ENCODE measurements at regions not wholly inside any gene's neighbourhood (a gene's known extent, or its start where the extent isn't known, plus 50 kb on each side); places are given as distances from the start of the nearest gene placed in this dataset.

- H3K9me3 ChIP-seq (ENCODE audit: insufficient read depth in 2 of 2, low read depth in 1 of 2, low read length in 1 of 2) = no peaks in the 10 kb centered on the region
- ChIA-PET POLR2A (ENCODE audit: partially characterized antibody) (no interaction called here), CTCF (ENCODE audit: partially characterized antibody) (no interaction called here)
- H3K56ac ChIP-seq (replicated peaks; ENCODE audit: insufficient read length, low read depth, low read length) = no peak overlapping the region
- H3K27ac ChIP-seq (ENCODE audit: low read depth, low read length) = no peak overlapping the region
- no peak overlapping the region for H2BK5ac ChIP-seq (ENCODE audit: low read depth, low read length)
- H2BK20ac ChIP-seq (ENCODE audit: low read length) = no peak overlapping the region
- H3K27me3 ChIP-seq (replicated peaks in 1 of 4; ENCODE audit: control insufficient read depth in 3 of 4, extremely low read depth in 1 of 4, insufficient read depth in 3 of 4, low read length in 3 of 4) = no peaks in the 10 kb centered on the region
- no peak overlapping the region for H2BK12ac ChIP-seq (ENCODE audit: low read depth, low read length)
- no peak overlapping the region for H3K4ac ChIP-seq (replicated peaks; ENCODE audit: insufficient read length, low read depth, low read length)
- no peak overlapping the region for H4K5ac ChIP-seq (ENCODE audit: insufficient read length, low read depth, low read length)
- H4K91ac ChIP-seq (replicated peaks; ENCODE audit: insufficient read length, low read length) = no peak overlapping the region
- no peak overlapping the region for H3K14ac ChIP-seq (ENCODE audit: insufficient read length)
- no peak overlapping the region for H3K9ac ChIP-seq (replicated peaks in 1 of 4; ENCODE audit: extremely low read depth in 1 of 4, low read depth in 3 of 4, low read length in 3 of 4)
- H2AK5ac ChIP-seq (ENCODE audit: low read depth, low read length) = no peak overlapping the region
- WGBS, 2 experiments (ENCODE audit: extremely low coverage in 1 of 2, insufficient coverage in 1 of 2, insufficient read length in 1 of 2, insufficient replicate concordance in 2 of 2, low coverage in 1 of 2, low lambda C conversion rate in 2 of 2, missing lambda C conversion rate in 1 of 2) = 97% methylated on average over 2 of the region's 2 CpGs; no CpG with 5 or more reads in 1 of the 2 experiments
- no peak overlapping the region for H2AFZ ChIP-seq (ENCODE audit: low read length)
- no peaks in the 10 kb centered on the region for H3K36me3 ChIP-seq (ENCODE audit: control insufficient read depth in 2 of 4, insufficient read depth in 4 of 4, low read length in 3 of 4)
- H3K4me2 ChIP-seq (ENCODE audit: insufficient read depth in 1 of 2, low read depth in 2 of 2, low read length in 2 of 2) = no peak overlapping the region
- H2BK120ac ChIP-seq (replicated peaks; ENCODE audit: low read depth, low read length) = no peak overlapping the region
- H3K79me1 ChIP-seq (ENCODE audit: low read depth, low read length) = no peaks in the 10 kb centered on the region
- H3K79me2 ChIP-seq (ENCODE audit: control insufficient read depth in 1 of 2, insufficient read depth in 2 of 2, low read length in 2 of 2) = no peaks in the 10 kb centered on the region
- FAIRE-seq (no peak), DNase-seq (ENCODE audit: low read depth in 1 of 2, low spot score in 2 of 2) (no peak)
- no peak overlapping the region for H4K8ac ChIP-seq (ENCODE audit: extremely low read depth, insufficient read depth, low read length)
- no peak overlapping the region for H3K4me3 ChIP-seq (ENCODE audit: extremely low read depth in 1 of 4, insufficient read depth in 2 of 4, low read depth in 3 of 4, low read length in 4 of 4)
- no peak overlapping the region for H3K18ac ChIP-seq (ENCODE audit: extremely low read depth, low read length)
- no peaks in the 10 kb centered on the region for H3K23me2 ChIP-seq (ENCODE audit: low read depth, low read length)
- no peak overlapping the region for H3K23ac ChIP-seq (ENCODE audit: insufficient read length)
- no peaks in the 10 kb centered on the region for H3K4me1 ChIP-seq (replicated peaks in 1 of 4; ENCODE audit: control insufficient read depth in 3 of 4, insufficient read depth in 4 of 4, low read length in 3 of 4)
- no peaks in the 10 kb centered on the region for H4K20me1 ChIP-seq (replicated peaks in 1 of 2; ENCODE audit: control insufficient read depth in 1 of 2, insufficient read depth in 2 of 2, low read length in 2 of 2)
- no peak overlapping the region for H2BK15ac ChIP-seq (ENCODE audit: low read length)
- TF ChIP-seq CREB1 (IDR thresholded peaks at IDR 0.05) = no peak
- TF ChIP-seq SP2 (IDR thresholded peaks at IDR 0.05; ENCODE audit: low read length) = no peak
- no peak for TF ChIP-seq SUZ12 (IDR thresholded peaks at IDR 0.05; ENCODE audit: low read length)
These were observed 73.3 kb upstream of the ZDHHC15 start for GRCh38 chrX:75596178-75596577.

Data from H1 (cell line).